Activated T-helper 1 cell treated with anti-CD3 and anti-CD28 coated beads, Interleukin-2, amount 50 U/mL, for 16 hours (primary cell): ENCODE measurements at regions not wholly inside any gene's neighbourhood (a gene's known extent, or its start where the extent isn't known, plus 50 kb on each side); places are given as distances from the start of the nearest gene placed in this dataset.

ENCODE experiments used
- DNase-seq, 2 donors: peaks; one replicate each; pipeline ENCODE4 v3.0.0-alpha.2; 2020; ENCODE audit warnings: low read depth in 1 of 2, low spot score in 1 of 2

GRCh38 chr6:6704103-6705060 is 115.9 kb downstream of the LY86 start:
- DNase-seq: no peak

GRCh38 chr6:6705061-6705425 is 116.5 kb downstream of the LY86 start:
- DNase-seq: no peak

- DNase-seq: no peak
Observed at GRCh38 chr6:6705915-6706675, 117.6 kb downstream of the LY86 start.

GRCh38 chr6:6707143-6707542 is 118.6 kb downstream of the LY86 start:
- no peak for DNase-seq

- no peak for DNase-seq
Observed at GRCh38 chr6:6709106-6709505, 120.6 kb downstream of the LY86 start.

- no peak for DNase-seq
Observed at GRCh38 chr6:6711031-6711785, 122.7 kb downstream of the LY86 start.

- no peak for DNase-seq
Observed at GRCh38 chr6:6711832-6712448, 123.4 kb downstream of the LY86 start.

GRCh38 chr6:6712449-6713403 is 124.2 kb downstream of the LY86 start:
- no peak for DNase-seq

GRCh38 chr6:6713657-6714056 is 125.1 kb downstream of the LY86 start:
- no peak for DNase-seq

GRCh38 chr6:6714118-6714897 is 125.8 kb downstream of the LY86 start:
- DNase-seq: no peak

GRCh38 chr6:6714953-6715352 is 126.4 kb downstream of the LY86 start:
- DNase-seq: no peak

GRCh38 chr6:6715465-6715864 is 126.9 kb downstream of the LY86 start:
- DNase-seq: no peak

- DNase-seq: no peak
Observed at GRCh38 chr6:6716998-6717763, 128.7 kb downstream of the LY86 start.

GRCh38 chr6:6717953-6718352 is 129.4 kb downstream of the LY86 start:
- DNase-seq: no peak

- DNase-seq: no peak
Observed at GRCh38 chr6:6721606-6722005, 133.1 kb downstream of the LY86 start.

- no peak for DNase-seq
Observed at GRCh38 chr6:6722195-6722594, 133.7 kb downstream of the LY86 start.

- no peak for DNase-seq
Observed at GRCh38 chr6:6723361-6723760, 134.8 kb downstream of the LY86 start.

- no peak for DNase-seq
Observed at GRCh38 chr6:6723921-6724538, 135.5 kb downstream of the LY86 start.
